ENCODE measurements at regions not wholly inside any gene's neighbourhood (a gene's known extent, or its start where the extent isn't known, plus 50 kb on each side); places are given as distances from the start of the nearest gene placed in this dataset.

GRCh38 chr2:11907190-11907589, 160.8 kb downstream of the LPIN1 start:
- no peak overlapping the region for H3K4me3 ChIP-seq (ENCODE audit: low read depth, low read length)
- TF ChIP-seq, protein P1, sequence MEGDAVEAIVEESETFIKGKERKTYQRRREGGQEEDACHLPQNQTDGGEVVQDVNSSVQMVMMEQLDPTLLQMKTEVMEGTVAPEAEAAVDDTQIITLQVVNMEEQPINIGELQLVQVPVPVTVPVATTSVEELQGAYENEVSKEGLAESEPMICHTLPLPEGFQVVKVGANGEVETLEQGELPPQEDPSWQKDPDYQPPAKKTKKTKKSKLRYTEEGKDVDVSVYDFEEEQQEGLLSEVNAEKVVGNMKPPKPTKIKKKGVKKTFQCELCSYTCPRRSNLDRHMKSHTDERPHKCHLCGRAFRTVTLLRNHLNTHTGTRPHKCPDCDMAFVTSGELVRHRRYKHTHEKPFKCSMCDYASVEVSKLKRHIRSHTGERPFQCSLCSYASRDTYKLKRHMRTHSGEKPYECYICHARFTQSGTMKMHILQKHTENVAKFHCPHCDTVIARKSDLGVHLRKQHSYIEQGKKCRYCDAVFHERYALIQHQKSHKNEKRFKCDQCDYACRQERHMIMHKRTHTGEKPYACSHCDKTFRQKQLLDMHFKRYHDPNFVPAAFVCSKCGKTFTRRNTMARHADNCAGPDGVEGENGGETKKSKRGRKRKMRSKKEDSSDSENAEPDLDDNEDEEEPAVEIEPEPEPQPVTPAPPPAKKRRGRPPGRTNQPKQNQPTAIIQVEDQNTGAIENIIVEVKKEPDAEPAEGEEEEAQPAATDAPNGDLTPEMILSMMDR (IDR thresholded peaks at IDR 0.05; ENCODE audit: control insufficient read depth, extremely low read depth, insufficient read depth): no peak
- DNase-seq (ENCODE audit: low read depth): no peak

- no peak overlapping the region for H3K4me3 ChIP-seq (ENCODE audit: low read depth, low read length)
- TF ChIP-seq, protein P1 (IDR thresholded peaks at IDR 0.05; ENCODE audit: control insufficient read depth, extremely low read depth, insufficient read depth): no peak
- DNase-seq (ENCODE audit: low read depth): no peak
Observed at GRCh38 chr2:11910971-11911370, 164.5 kb downstream of the LPIN1 start.

DNA sequence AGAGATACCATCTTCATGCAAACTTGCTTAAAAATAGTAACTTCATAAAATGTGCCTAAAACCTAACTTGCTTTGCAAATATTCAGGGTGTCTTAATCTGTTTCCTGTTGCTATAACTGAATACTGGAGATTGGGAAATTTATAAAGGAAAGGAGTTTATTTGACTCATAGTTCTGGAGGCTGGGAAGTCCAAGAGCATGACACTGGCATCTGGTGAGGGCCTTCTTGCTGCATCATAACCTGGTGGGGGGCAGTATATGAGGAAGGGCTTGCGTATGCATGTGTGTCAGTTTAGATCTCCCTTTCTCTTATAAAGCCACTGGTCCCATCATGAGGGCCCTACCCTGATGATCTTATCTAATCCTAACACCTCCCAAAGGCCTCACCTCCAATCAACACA, 166.5 kb downstream of the LPIN1 start:
- no peak for DNase-seq (ENCODE audit: low read depth)
- TF ChIP-seq, protein P1 (IDR thresholded peaks at IDR 0.05; ENCODE audit: control insufficient read depth, extremely low read depth, insufficient read depth): no peak
- no peak overlapping the region for H3K4me3 ChIP-seq (ENCODE audit: low read depth, low read length)

- no peak overlapping the region for H3K4me3 ChIP-seq (ENCODE audit: low read depth, low read length)
- DNase-seq (ENCODE audit: low read depth): no peak
- TF ChIP-seq, protein P1 (IDR thresholded peaks at IDR 0.05; ENCODE audit: control insufficient read depth, extremely low read depth, insufficient read depth): no peak
Observed at GRCh38 chr2:11914455-11914854, 168.0 kb downstream of the LPIN1 start.

DNA sequence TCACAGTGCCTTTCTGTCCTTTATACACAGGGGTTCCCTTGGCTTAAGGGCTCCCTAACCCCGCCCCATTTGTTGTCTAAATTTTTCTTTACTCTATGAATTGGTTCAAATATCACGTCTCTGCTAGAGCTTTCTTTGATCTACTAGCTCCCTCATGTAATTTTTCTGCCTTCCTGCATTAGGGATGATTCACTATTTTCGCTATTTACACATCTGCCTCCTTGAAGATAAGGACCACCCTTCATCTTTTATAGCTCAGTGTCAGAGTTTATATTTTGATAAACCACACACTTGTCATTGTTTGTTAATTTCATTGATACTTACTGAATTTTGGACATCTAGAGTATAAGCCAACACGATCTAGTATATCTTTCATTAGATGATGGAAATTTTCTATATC, 169.2 kb downstream of the LPIN1 start:
- H3K4me3 ChIP-seq (ENCODE audit: low read depth, low read length): no peak overlapping the region
- TF ChIP-seq, protein P1 (IDR thresholded peaks at IDR 0.05; ENCODE audit: control insufficient read depth, extremely low read depth, insufficient read depth): no peak
- no peak for DNase-seq (ENCODE audit: low read depth)

- DNase-seq (ENCODE audit: low read depth): no peak
- TF ChIP-seq, protein P1 (IDR thresholded peaks at IDR 0.05; ENCODE audit: control insufficient read depth, extremely low read depth, insufficient read depth): no peak
- H3K4me3 ChIP-seq (ENCODE audit: low read depth, low read length): no peak overlapping the region
Observed at GRCh38 chr2:11919953-11920352, 173.5 kb downstream of the LPIN1 start.

GRCh38 chr2:11920993-11921583, 174.7 kb downstream of the LPIN1 start:
- H3K4me3 ChIP-seq (ENCODE audit: low read depth, low read length): no peak overlapping the region
- TF ChIP-seq, protein P1 (IDR thresholded peaks at IDR 0.05; ENCODE audit: control insufficient read depth, extremely low read depth, insufficient read depth): no peak
- DNase-seq (ENCODE audit: low read depth): no peak

Data from LNCaP clone FGC (cell line).